ENCODE measurements at regions not wholly inside any gene's neighbourhood (a gene's known extent, or its start where the extent isn't known, plus 50 kb on each side); places are given as distances from the start of the nearest gene placed in this dataset.

DNA sequence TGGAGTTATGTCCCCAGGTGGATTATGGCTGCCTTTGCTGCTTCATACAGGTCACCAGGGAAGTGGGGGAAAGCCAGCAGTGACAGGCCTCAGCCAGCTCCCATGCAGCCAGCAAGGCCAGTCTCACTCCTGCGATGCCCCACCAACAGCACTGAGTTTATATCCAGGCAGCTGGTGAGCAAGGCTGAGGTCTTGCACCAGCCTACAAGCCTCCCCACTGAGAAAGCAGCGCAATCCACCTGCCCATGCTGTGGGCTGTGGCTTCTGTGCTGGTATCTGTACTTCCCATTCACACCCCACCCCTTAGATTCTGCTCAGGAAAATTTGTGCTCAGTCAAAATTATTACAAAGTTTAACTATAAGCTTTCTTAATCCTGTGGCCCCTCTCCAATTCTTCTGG is 153.5 kb downstream of the HHIP start:
- no peak for DNase-seq
- TF ChIP-seq, protein P1, sequence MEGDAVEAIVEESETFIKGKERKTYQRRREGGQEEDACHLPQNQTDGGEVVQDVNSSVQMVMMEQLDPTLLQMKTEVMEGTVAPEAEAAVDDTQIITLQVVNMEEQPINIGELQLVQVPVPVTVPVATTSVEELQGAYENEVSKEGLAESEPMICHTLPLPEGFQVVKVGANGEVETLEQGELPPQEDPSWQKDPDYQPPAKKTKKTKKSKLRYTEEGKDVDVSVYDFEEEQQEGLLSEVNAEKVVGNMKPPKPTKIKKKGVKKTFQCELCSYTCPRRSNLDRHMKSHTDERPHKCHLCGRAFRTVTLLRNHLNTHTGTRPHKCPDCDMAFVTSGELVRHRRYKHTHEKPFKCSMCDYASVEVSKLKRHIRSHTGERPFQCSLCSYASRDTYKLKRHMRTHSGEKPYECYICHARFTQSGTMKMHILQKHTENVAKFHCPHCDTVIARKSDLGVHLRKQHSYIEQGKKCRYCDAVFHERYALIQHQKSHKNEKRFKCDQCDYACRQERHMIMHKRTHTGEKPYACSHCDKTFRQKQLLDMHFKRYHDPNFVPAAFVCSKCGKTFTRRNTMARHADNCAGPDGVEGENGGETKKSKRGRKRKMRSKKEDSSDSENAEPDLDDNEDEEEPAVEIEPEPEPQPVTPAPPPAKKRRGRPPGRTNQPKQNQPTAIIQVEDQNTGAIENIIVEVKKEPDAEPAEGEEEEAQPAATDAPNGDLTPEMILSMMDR (IDR thresholded peaks at IDR 0.05; ENCODE audit: low read depth, low read length) = no peak

GRCh38 chr4:144801731-144802130 is 155.8 kb downstream of the HHIP start:
- TF ChIP-seq, protein P1 (IDR thresholded peaks at IDR 0.05; ENCODE audit: low read depth, low read length) = no peak

More for the DNA sequence above, 153.5 kb downstream of the HHIP start:
- H3K4me3 ChIP-seq (ENCODE audit: low read depth, low read length) = no peak overlapping the region
- H3K9me3 ChIP-seq (ENCODE audit: severe bottlenecking) = no peaks in the 10 kb centered on the region
- H3K36me3 ChIP-seq = no peaks in the 10 kb centered on the region
- H3K27ac ChIP-seq = no peak overlapping the region
- no peaks in the 10 kb centered on the region for H3K27me3 ChIP-seq (ENCODE audit: insufficient read depth, low read depth, severe bottlenecking)

GRCh38 chr4:144808034-144808433 is 162.1 kb downstream of the HHIP start:
- TF ChIP-seq, protein P1 (IDR thresholded peaks at IDR 0.05; ENCODE audit: low read depth, low read length) = no peak
- Histone ChIP-seq H3K27me3 (ENCODE audit: insufficient read depth, low read depth, severe bottlenecking) (no peaks in the 10 kb centered on the region), H3K4me3 (ENCODE audit: low read depth, low read length) (no peak overlapping the region), H3K27ac (no peak overlapping the region), H3K9me3 (ENCODE audit: severe bottlenecking) (peaks cover 12% of the 10 kb centered on the region), H3K36me3 (no peaks in the 10 kb centered on the region)
- no peak for DNase-seq

More at GRCh38 chr4:144801731-144802130, 155.8 kb downstream of the HHIP start:
- no peak overlapping the region for H3K27ac ChIP-seq
- no peak for DNase-seq
- H3K9me3 ChIP-seq (ENCODE audit: severe bottlenecking) = no peaks in the 10 kb centered on the region
- H3K27me3 ChIP-seq (ENCODE audit: insufficient read depth, low read depth, severe bottlenecking) = no peaks in the 10 kb centered on the region
- H3K4me3 ChIP-seq (ENCODE audit: low read depth, low read length) = no peak overlapping the region
- no peaks in the 10 kb centered on the region for H3K36me3 ChIP-seq

- no peaks in the 10 kb centered on the region for H3K27me3 ChIP-seq (ENCODE audit: insufficient read depth, low read depth, severe bottlenecking)
- TF ChIP-seq, protein P1 (IDR thresholded peaks at IDR 0.05; ENCODE audit: low read depth, low read length) = no peak
- no peak overlapping the region for H3K4me3 ChIP-seq (ENCODE audit: low read depth, low read length)
- no peaks in the 10 kb centered on the region for H3K36me3 ChIP-seq
- H3K27ac ChIP-seq = no peak overlapping the region
- DNase-seq = no peak
- peaks cover 12% of the 10 kb centered on the region for H3K9me3 ChIP-seq (ENCODE audit: severe bottlenecking)
Observed at GRCh38 chr4:144809056-144809640, 163.2 kb downstream of the HHIP start.

DNA sequence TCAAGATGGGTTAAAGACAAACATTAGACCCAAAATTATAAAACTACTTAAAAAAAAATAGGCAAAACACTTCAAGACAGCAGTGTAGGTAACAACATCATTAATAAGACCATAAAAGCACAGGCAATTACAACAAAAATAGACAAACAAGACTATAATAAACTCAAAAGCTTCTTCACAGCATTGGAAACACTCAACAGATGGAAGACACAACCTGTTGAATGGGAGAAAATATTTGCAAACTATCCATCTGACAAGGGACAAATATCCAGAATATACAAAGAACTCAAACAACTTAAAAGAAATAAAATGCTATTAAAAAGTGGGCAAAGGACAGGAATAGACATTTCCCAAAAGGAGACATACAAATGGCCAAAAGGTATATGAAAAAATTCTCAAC is 170.7 kb downstream of the HHIP start:
- no peak for DNase-seq
- H3K27ac ChIP-seq = no peak overlapping the region
- no peaks in the 10 kb centered on the region for H3K9me3 ChIP-seq (ENCODE audit: severe bottlenecking)
- TF ChIP-seq, protein P1 (IDR thresholded peaks at IDR 0.05; ENCODE audit: low read depth, low read length) = no peak
- no peaks in the 10 kb centered on the region for H3K27me3 ChIP-seq (ENCODE audit: insufficient read depth, low read depth, severe bottlenecking)
- no peak overlapping the region for H3K4me3 ChIP-seq (ENCODE audit: low read depth, low read length)
- H3K36me3 ChIP-seq = no peaks in the 10 kb centered on the region

DNA sequence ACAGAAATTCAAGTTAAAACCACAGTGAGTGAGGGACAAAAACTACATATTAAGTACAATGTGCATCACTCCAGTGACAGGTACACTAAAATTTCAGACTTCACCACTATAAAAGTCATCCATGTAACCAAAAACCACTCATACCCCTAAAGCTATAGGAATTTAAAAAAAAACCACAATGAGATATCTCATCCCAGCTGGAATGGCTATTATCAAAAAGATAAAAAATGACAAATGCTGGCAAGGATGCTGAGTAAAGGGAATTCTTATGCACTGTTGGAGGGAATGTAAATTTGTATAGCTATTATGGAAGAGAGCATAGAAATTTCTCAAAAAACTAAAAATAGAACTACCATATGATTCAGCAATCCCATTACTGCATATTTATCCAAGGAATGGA is 171.1 kb downstream of the HHIP start:
- Histone ChIP-seq H3K27me3 (ENCODE audit: insufficient read depth, low read depth, severe bottlenecking) (no peaks in the 10 kb centered on the region), H3K4me3 (ENCODE audit: low read depth, low read length) (no peak overlapping the region), H3K9me3 (ENCODE audit: severe bottlenecking) (no peaks in the 10 kb centered on the region), H3K27ac (no peak overlapping the region), H3K36me3 (no peaks in the 10 kb centered on the region)
- no peak for DNase-seq
- TF ChIP-seq, protein P1 (IDR thresholded peaks at IDR 0.05; ENCODE audit: low read depth, low read length) = no peak

All from WERI-Rb-1 (cell line).